SH-SY5Y (cell line): ENCODE measurements at regions not wholly inside any gene's neighbourhood (a gene's known extent, or its start where the extent isn't known, plus 50 kb on each side); places are given as distances from the start of the nearest gene placed in this dataset.

Experiments
- GATA2 ChIP-seq: IDR thresholded peaks from 2 replicates; pipeline ENCODE4 v1.6.1; 2011; ENCODE audit warnings: mild to moderate bottlenecking, low read depth, low read length
- GATA3 ChIP-seq: IDR thresholded peaks from 2 replicates; pipeline ENCODE4 v1.6.1; 2011; ENCODE audit warnings: low read depth, mild to moderate bottlenecking, low read length, moderate library complexity

- TF ChIP-seq GATA2, result no peak
- no peak for TF ChIP-seq GATA3
Observed at GRCh38 chr10:65742906-65743305, 1182.9 kb upstream of the LRRTM3 start.
